Neural cell (in vitro differentiated cells): ENCODE measurements at regions not wholly inside any gene's neighbourhood (a gene's known extent, or its start where the extent isn't known, plus 50 kb on each side); places are given as distances from the start of the nearest gene placed in this dataset.

Source experiments
- CTCF ChIP-seq: fragments of 450-650 bp; IDR thresholded peaks from 2 replicates; pipeline ENCODE4 v1.5.1; 2014; ENCODE audit warnings: antibody characterized with exemption, mild to moderate bottlenecking, moderate library complexity; ENCODE audit not compliant: poor library complexity, severe bottlenecking
- EP300 ChIP-seq: fragments of 450-650 bp; conservative IDR thresholded peaks from 2 replicates; pipeline ENCODE4 v1.6.1; 2014; ENCODE audit warnings: antibody characterized with exemption, mild to moderate bottlenecking, moderate library complexity; ENCODE audit not compliant: poor library complexity, severe bottlenecking
- EZH2 ChIP-seq: fragments of 200-600, 300-800 bp; shearing (Covaris generic), sonication (generic); IDR thresholded peaks from 2 replicates; pipeline ENCODE4 v1.6.1; 2014; ENCODE audit warnings: antibody characterized with exemption, low read length, borderline replicate concordance, mild to moderate bottlenecking; ENCODE audit not compliant: insufficient read depth, poor library complexity, severe bottlenecking
- MXI1 ChIP-seq: fragments of 450-650 bp; conservative IDR thresholded peaks from 2 replicates; pipeline ENCODE4 v1.6.1; 2014; ENCODE audit warnings: antibody characterized with exemption, mild to moderate bottlenecking; ENCODE audit not compliant: poor library complexity, severe bottlenecking
- POLR2AphosphoS5 ChIP-seq: IDR thresholded peaks from 2 replicates; pipeline ENCODE4 v1.6.1; 2012
- RAD21 ChIP-seq: fragments of 450-650 bp; conservative IDR thresholded peaks from 2 replicates; pipeline ENCODE4 v1.6.1; 2014; ENCODE audit warnings: antibody characterized with exemption, mild to moderate bottlenecking, moderate library complexity
- SMC3 ChIP-seq: fragments of 450-650 bp; conservative IDR thresholded peaks from 2 replicates; pipeline ENCODE4 v1.6.1; 2014; ENCODE audit warnings: antibody characterized with exemption, mild to moderate bottlenecking, moderate library complexity; ENCODE audit not compliant: poor library complexity
- TAF1 ChIP-seq: IDR thresholded peaks from 2 replicates; pipeline ENCODE4 v1.6.1; 2012; ENCODE audit warnings: low read depth
- TF ChIP-seq, protein P1 (sequence below): IDR thresholded peaks from 2 replicates; pipeline ENCODE4 v1.6.1; 2012; ENCODE audit warnings: borderline replicate concordance

DNA sequence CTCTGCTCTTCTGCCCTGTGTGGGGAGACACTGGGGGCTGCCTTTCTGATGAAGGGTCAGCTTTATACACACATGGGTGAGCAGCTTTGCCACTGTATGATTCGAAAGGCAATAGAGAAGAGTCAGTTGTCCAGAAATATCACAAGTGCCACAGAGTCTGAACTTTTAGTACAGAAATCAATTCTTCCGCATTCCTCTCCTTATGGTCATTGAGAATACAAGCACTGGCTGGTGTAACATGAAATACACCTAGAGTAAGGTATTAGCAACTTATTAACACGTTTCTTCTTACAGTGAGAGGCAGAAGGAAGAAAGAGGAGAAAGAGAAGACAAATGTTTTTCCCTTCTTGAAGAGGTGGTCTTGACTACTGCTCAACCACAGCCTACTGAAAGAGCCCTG is 579.2 kb downstream of the ZEB2 start:
- no peak for TF ChIP-seq TAF1
- TF ChIP-seq CTCF, result no peak
- no peak for TF ChIP-seq EZH2
- TF ChIP-seq SMC3, result no peak
- no peak for TF ChIP-seq POLR2AphosphoS5
- no peak for TF ChIP-seq EP300
- TF ChIP-seq, protein P1, sequence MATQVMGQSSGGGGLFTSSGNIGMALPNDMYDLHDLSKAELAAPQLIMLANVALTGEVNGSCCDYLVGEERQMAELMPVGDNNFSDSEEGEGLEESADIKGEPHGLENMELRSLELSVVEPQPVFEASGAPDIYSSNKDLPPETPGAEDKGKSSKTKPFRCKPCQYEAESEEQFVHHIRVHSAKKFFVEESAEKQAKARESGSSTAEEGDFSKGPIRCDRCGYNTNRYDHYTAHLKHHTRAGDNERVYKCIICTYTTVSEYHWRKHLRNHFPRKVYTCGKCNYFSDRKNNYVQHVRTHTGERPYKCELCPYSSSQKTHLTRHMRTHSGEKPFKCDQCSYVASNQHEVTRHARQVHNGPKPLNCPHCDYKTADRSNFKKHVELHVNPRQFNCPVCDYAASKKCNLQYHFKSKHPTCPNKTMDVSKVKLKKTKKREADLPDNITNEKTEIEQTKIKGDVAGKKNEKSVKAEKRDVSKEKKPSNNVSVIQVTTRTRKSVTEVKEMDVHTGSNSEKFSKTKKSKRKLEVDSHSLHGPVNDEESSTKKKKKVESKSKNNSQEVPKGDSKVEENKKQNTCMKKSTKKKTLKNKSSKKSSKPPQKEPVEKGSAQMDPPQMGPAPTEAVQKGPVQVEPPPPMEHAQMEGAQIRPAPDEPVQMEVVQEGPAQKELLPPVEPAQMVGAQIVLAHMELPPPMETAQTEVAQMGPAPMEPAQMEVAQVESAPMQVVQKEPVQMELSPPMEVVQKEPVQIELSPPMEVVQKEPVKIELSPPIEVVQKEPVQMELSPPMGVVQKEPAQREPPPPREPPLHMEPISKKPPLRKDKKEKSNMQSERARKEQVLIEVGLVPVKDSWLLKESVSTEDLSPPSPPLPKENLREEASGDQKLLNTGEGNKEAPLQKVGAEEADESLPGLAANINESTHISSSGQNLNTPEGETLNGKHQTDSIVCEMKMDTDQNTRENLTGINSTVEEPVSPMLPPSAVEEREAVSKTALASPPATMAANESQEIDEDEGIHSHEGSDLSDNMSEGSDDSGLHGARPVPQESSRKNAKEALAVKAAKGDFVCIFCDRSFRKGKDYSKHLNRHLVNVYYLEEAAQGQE, result no peak
- no peak for TF ChIP-seq RAD21
- no peak for TF ChIP-seq MXI1
